ENCODE measurements at regions not wholly inside any gene's neighbourhood (a gene's known extent, or its start where the extent isn't known, plus 50 kb on each side); places are given as distances from the start of the nearest gene placed in this dataset.

DNA sequence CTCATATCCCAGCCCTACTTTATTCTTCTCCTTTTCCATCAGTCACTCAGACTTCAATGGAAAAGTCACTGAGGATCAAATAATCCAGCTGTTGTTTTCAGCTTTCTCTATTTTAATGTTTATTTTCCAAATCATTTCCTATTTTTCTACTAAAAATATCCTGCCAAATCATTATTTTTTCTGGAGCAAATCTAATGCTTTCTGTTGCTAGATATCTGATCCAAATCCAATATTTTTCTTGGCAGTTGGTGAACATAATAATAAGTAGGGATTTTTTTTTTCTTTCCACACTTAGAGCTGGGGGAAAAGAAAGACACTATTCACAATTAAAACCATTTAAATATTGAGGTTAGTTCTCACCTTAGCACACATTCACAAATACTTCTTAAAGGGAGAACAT, 656.1 kb downstream of the DACH1 start:
- TF ChIP-seq, protein P1, sequence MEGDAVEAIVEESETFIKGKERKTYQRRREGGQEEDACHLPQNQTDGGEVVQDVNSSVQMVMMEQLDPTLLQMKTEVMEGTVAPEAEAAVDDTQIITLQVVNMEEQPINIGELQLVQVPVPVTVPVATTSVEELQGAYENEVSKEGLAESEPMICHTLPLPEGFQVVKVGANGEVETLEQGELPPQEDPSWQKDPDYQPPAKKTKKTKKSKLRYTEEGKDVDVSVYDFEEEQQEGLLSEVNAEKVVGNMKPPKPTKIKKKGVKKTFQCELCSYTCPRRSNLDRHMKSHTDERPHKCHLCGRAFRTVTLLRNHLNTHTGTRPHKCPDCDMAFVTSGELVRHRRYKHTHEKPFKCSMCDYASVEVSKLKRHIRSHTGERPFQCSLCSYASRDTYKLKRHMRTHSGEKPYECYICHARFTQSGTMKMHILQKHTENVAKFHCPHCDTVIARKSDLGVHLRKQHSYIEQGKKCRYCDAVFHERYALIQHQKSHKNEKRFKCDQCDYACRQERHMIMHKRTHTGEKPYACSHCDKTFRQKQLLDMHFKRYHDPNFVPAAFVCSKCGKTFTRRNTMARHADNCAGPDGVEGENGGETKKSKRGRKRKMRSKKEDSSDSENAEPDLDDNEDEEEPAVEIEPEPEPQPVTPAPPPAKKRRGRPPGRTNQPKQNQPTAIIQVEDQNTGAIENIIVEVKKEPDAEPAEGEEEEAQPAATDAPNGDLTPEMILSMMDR (IDR thresholded peaks at IDR 0.05), result no peak
- no peak for TF ChIP-seq EP300 (IDR thresholded peaks at IDR 0.05)
- TF ChIP-seq POLR2A (IDR thresholded peaks at IDR 0.05; ENCODE audit: low read depth), result no peak

All from esophagus muscularis mucosa (tissue), 4 donors.